ENCODE measurements at regions not wholly inside any gene's neighbourhood (a gene's known extent, or its start where the extent isn't known, plus 50 kb on each side); places are given as distances from the start of the nearest gene placed in this dataset.

DNA sequence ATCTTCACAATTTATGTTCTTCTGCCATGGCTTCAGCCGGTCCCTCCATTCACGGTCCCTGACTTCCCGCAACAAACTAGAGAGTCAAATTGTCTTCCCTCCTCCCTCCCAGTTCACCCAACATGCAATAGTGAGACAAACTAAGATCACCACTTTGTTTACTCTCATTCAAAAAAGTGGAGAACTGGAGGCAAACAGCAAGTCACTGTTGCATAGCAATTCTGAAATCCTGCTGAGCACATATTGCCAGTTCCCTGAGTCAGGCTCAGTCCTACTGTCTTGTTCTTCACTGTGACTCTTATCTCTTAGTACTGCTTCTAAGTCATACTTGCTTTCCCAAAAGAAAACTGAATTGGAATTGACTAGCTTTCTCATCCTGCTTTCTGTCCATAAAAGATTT, 287.2 kb upstream of the SASH1 start:
- TF ChIP-seq, protein P1, sequence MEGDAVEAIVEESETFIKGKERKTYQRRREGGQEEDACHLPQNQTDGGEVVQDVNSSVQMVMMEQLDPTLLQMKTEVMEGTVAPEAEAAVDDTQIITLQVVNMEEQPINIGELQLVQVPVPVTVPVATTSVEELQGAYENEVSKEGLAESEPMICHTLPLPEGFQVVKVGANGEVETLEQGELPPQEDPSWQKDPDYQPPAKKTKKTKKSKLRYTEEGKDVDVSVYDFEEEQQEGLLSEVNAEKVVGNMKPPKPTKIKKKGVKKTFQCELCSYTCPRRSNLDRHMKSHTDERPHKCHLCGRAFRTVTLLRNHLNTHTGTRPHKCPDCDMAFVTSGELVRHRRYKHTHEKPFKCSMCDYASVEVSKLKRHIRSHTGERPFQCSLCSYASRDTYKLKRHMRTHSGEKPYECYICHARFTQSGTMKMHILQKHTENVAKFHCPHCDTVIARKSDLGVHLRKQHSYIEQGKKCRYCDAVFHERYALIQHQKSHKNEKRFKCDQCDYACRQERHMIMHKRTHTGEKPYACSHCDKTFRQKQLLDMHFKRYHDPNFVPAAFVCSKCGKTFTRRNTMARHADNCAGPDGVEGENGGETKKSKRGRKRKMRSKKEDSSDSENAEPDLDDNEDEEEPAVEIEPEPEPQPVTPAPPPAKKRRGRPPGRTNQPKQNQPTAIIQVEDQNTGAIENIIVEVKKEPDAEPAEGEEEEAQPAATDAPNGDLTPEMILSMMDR (IDR thresholded peaks at IDR 0.05; ENCODE audit: low read length): no peak
- no peak for TF ChIP-seq EZH2 (IDR thresholded peaks at IDR 0.05; ENCODE audit: borderline replicate concordance, low read length)

All from OCI-LY1 (cell line).